Nephron progenitor cell (in vitro differentiated cells): ENCODE measurements at regions not wholly inside any gene's neighbourhood (a gene's known extent, or its start where the extent isn't known, plus 50 kb on each side); places are given as distances from the start of the nearest gene placed in this dataset.

Experiments used
- DNase-seq: peaks from one replicate; pipeline ENCODE4 v3.0.0; 2021
- H3K27ac Mint-ChIP-seq: 2 replicates; pipeline ENCODE4 v1.8.0; 2021; ENCODE audit warnings: mild to moderate bottlenecking, moderate library complexity, mixed read lengths
- H3K27me3 Mint-ChIP-seq: 2 replicates; pipeline ENCODE4 v1.8.0; 2021; ENCODE audit warnings: mild to moderate bottlenecking, low read depth, mixed read lengths; ENCODE audit not compliant: poor library complexity
- H3K36me3 Mint-ChIP-seq: 2 replicates; pipeline ENCODE4 v1.8.0; 2021; ENCODE audit warnings: low read depth, mixed read lengths
- H3K4me1 Mint-ChIP-seq: 2 replicates; pipeline ENCODE4 v1.8.0; 2021; ENCODE audit warnings: mixed read lengths
- H3K4me3 Mint-ChIP-seq: 2 replicates; pipeline ENCODE4 v1.8.0; 2021; ENCODE audit warnings: mild to moderate bottlenecking, moderate library complexity, mixed read lengths
- H3K9me3 Mint-ChIP-seq: 2 replicates; pipeline ENCODE4 v1.8.0; 2021; ENCODE audit warnings: mild to moderate bottlenecking, moderate library complexity, mixed read lengths
- TF ChIP-seq, protein P1 (sequence below): fragments of 200-600 bp; sonication (generic); IDR thresholded peaks from 2 replicates; pipeline ENCODE4 v1.5.0; 2021; ENCODE audit warnings: antibody characterized with exemption

GRCh38 chr4:65834707-65835106 lies 164.4 kb upstream of the EPHA5 start:
- H3K4me1 Mint-ChIP-seq, result no peaks in the 10 kb centered on the region
- DNase-seq, result no peak
- H3K27ac Mint-ChIP-seq, result no peak overlapping the region
- TF ChIP-seq, protein P1, sequence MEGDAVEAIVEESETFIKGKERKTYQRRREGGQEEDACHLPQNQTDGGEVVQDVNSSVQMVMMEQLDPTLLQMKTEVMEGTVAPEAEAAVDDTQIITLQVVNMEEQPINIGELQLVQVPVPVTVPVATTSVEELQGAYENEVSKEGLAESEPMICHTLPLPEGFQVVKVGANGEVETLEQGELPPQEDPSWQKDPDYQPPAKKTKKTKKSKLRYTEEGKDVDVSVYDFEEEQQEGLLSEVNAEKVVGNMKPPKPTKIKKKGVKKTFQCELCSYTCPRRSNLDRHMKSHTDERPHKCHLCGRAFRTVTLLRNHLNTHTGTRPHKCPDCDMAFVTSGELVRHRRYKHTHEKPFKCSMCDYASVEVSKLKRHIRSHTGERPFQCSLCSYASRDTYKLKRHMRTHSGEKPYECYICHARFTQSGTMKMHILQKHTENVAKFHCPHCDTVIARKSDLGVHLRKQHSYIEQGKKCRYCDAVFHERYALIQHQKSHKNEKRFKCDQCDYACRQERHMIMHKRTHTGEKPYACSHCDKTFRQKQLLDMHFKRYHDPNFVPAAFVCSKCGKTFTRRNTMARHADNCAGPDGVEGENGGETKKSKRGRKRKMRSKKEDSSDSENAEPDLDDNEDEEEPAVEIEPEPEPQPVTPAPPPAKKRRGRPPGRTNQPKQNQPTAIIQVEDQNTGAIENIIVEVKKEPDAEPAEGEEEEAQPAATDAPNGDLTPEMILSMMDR, result no peak
- H3K27me3 Mint-ChIP-seq, result no peaks in the 10 kb centered on the region
- H3K9me3 Mint-ChIP-seq, result no peaks in the 10 kb centered on the region
- no peaks in the 10 kb centered on the region for H3K36me3 Mint-ChIP-seq
- H3K4me3 Mint-ChIP-seq, result no peak overlapping the region

DNA sequence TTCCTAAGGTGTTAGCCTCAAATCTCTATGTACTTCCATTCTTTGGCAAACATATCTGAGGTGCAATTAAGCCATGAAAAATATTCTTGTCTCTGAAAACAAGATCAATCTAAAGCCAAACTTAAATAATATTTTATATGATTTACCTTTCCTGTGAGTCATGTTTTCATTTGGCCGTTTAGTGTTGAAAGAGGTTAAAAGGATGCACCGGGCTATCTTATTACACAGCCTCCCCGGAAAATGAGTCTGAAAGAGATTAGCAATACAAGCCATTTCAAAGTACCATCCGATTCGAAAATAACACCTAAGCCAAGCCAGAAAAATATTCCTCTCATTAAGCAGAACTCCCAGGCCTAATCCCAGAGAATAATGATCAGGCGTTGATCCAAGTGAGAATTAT lies 161.5 kb upstream of the EPHA5 start:
- H3K27me3 Mint-ChIP-seq, result no peaks in the 10 kb centered on the region
- H3K36me3 Mint-ChIP-seq, result no peaks in the 10 kb centered on the region
- no peak for DNase-seq
- H3K4me1 Mint-ChIP-seq, result no peaks in the 10 kb centered on the region
- no peak overlapping the region for H3K4me3 Mint-ChIP-seq
- TF ChIP-seq, protein P1, result no peak
- H3K9me3 Mint-ChIP-seq, result no peaks in the 10 kb centered on the region
- H3K27ac Mint-ChIP-seq, result no peak overlapping the region

DNA sequence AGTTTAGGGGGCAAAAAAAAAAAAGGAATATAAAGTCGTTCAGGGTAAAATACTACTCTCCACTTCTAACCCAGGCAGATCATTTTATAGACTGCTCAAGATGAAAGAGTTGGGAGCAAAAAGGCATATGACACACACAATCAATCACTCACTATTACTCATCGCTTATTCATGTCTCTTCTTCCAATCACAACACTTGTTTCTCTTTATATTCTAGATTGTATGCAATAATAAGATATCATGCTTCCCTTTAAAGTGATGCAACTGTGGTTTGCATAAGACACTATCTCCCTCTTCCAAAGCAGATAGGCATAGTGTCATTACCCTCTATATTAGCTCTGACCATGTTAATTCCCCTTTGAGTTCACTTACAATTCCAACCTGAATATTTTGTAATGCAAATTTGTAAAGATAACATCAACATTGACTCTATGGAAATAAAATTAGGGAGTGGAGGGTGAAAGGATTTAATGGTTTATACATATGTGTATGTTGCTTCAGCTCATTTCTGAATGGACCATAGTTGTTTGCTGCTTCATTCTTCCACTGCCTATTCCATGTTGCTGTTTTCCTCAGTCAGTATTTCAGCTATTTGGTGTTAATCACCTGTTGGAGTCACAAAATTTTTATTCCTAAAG lies 154.9 kb upstream of the EPHA5 start:
- no peaks in the 10 kb centered on the region for H3K9me3 Mint-ChIP-seq
- no peaks in the 10 kb centered on the region for H3K4me1 Mint-ChIP-seq
- no peak overlapping the region for H3K27ac Mint-ChIP-seq
- TF ChIP-seq, protein P1, result no peak
- no peaks in the 10 kb centered on the region for H3K27me3 Mint-ChIP-seq
- H3K36me3 Mint-ChIP-seq, result no peaks in the 10 kb centered on the region
- H3K4me3 Mint-ChIP-seq, result no peak overlapping the region
- no peak for DNase-seq

GRCh38 chr4:65819192-65819591 lies 148.9 kb upstream of the EPHA5 start:
- Mint-ChIP-seq H3K9me3 (peaks cover 20% of the 10 kb centered on the region), H3K4me1 (no peaks in the 10 kb centered on the region), H3K27ac (no peak overlapping the region), H3K4me3 (no peak overlapping the region), H3K27me3 (no peaks in the 10 kb centered on the region), H3K36me3 (no peaks in the 10 kb centered on the region)
- TF ChIP-seq, protein P1, result no peak
- no peak for DNase-seq

DNA sequence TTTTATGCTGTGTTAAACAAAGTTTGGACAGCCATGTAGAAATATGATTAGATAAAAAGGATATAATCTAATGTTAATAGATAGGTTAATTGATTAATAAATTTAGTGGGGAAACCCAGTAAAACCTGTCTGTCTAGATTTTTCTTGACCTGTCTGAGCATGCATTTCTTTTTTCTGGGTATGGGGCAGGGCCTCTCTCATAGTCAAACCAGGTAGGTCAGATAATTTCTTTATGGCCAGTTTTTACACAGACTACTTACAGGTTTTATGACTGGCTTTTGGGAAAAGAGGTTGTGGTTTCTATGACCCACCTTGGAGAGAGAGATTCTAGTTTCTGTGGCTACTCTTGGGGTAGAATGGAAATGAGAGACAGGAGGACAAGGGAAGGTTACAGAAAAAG lies 135.6 kb upstream of the EPHA5 start:
- TF ChIP-seq, protein P1, result no peak
- Mint-ChIP-seq H3K4me1 (no peaks in the 10 kb centered on the region), H3K27me3 (no peaks in the 10 kb centered on the region), H3K36me3 (no peaks in the 10 kb centered on the region), H3K9me3 (peaks cover 10% of the 10 kb centered on the region), H3K4me3 (no peak overlapping the region), H3K27ac (no peak overlapping the region)
- no peak for DNase-seq

DNA sequence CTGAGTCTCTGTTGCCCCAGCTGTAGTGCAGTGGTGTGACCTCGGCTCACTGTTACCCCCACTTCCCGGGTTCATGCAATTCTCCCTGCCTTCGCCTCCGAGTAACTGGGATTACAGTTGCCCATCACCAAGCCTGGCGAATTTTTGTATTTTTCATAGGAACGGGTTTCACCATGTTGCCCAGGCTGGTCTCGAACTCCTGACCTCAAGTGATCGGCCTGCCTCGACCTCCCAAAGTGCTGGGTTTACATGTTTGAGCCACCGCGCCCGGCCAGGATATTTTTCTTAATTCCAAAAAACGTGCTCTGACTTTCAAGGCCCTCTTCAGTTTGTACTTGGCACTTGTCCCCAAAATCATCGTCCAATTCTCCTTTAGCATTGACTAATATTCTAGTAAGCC lies 129.2 kb upstream of the EPHA5 start:
- Mint-ChIP-seq H3K27ac (no peak overlapping the region), H3K36me3 (no peaks in the 10 kb centered on the region), H3K4me3 (no peak overlapping the region), H3K27me3 (no peaks in the 10 kb centered on the region), H3K9me3 (no peaks in the 10 kb centered on the region), H3K4me1 (no peaks in the 10 kb centered on the region)
- TF ChIP-seq, protein P1, result no peak
- no peak for DNase-seq
